K562 (cell line): ENCODE measurements at regions not wholly inside any gene's neighbourhood (a gene's known extent, or its start where the extent isn't known, plus 50 kb on each side); places are given as distances from the start of the nearest gene placed in this dataset.

ENCODE experiments used
- ATAC-seq: fragments of 200-7000 bp; cut with Tn5 transposase; 3 replicates; pipeline ENCODE4 v1.9.1; 2020; ENCODE audit warnings: moderate library complexity
- BruUV-seq: library from RNA; stranded (reverse); fragments of 400-500 nt; replicated peaks from 2 replicates; lab custom pipeline; 2021; lab: Mats Ljungman, UMichigan
- CTCF ChIA-PET: fragments of 300-600 bp; formaldehyde crosslinking; extraction: SDS; loops from one replicate; lab custom pipeline; 2021; ENCODE audit warnings: low intra/inter-chr PET ratio; lab: Yijun Ruan, JAX
- POLR2A ChIA-PET: fragments of 300-600, 350-650 bp; sonication (Branson Sonifier 250); formaldehyde crosslinking; extraction: SDS; loops from one replicate; lab custom pipeline; 2021; ENCODE audit warnings: antibody characterized with exemption, inconsistent platforms; lab: Yijun Ruan, JAX
- DNase-seq, 4 experiments: peaks; one replicate each; pipeline versions ENCODE4 v3.0.0 to v3.0.0-alpha.2; 2011 to 2018; ENCODE audit warnings: low spot score in 3 of 4, mixed read lengths in 3 of 4; ENCODE audit errors: extremely low read depth in 1 of 4
- FAIRE-seq: peaks from 2 replicates; lab custom pipeline; 2011; peaks lifted over from hg19 to GRCh38; lab: Jason Lieb, UNC
- H2AFZ ChIP-seq: 2 replicates; pipeline ENCODE4 v1.6.0; 2011; ENCODE audit warnings: low read depth, low read length, control low read depth, inconsistent platforms
- H3K27ac ChIP-seq: fragments of 200-600 bp; 3 replicates; pipeline ENCODE4 v1.8.0; 2011; ENCODE audit warnings: low read depth, mild to moderate bottlenecking, control low read depth, inconsistent platforms, low read length, moderate library complexity, mixed read lengths; ENCODE audit errors: extremely low read depth
- H3K27me3 ChIP-seq, 2 experiments: fragments of 300-600 bp in 1 of 2; 2 replicates in 1 of 2; 3 replicates in 1 of 2; pipeline versions ENCODE4 v1.6.0 to v1.8.0; 2011; ENCODE audit warnings: inconsistent platforms in 2 of 2, low read length in 2 of 2, mild to moderate bottlenecking in 1 of 2, mixed read lengths in 1 of 2, moderate library complexity in 1 of 2; ENCODE audit not compliant: control insufficient read depth in 2 of 2, insufficient read depth in 2 of 2
- H3K36me3 ChIP-seq: fragments of 300-600 bp; 3 replicates; pipeline ENCODE4 v1.8.0; 2011; ENCODE audit warnings: mild to moderate bottlenecking, low read length, inconsistent platforms; ENCODE audit not compliant: control insufficient read depth, insufficient read depth
- H3K4me1 ChIP-seq, 2 experiments: fragments of 200-600 bp in 1 of 2; replicated peaks in 1 of 2; 2 replicates in 1 of 2; 3 replicates in 1 of 2; pipeline versions ENCODE4 v1.5.1 to v1.8.0; 2011; ENCODE audit warnings: inconsistent platforms in 2 of 2, low read length in 2 of 2, mild to moderate bottlenecking in 1 of 2, mixed read lengths in 1 of 2, moderate library complexity in 1 of 2; ENCODE audit not compliant: control insufficient read depth in 2 of 2, insufficient read depth in 2 of 2
- H3K4me2 ChIP-seq: 2 replicates; pipeline ENCODE4 v1.6.1; 2011; ENCODE audit warnings: low read length, control low read depth, inconsistent platforms, mixed read lengths; ENCODE audit not compliant: insufficient read depth
- H3K4me3 ChIP-seq: fragments of 200-600 bp; sonication (generic), shearing (Covaris generic); 2 replicates; pipeline ENCODE4 v1.5.1; 2016; ENCODE audit warnings: control low read depth, inconsistent platforms
- H3K79me2 ChIP-seq: fragments of 200-600 bp; 3 replicates; pipeline ENCODE4 v1.8.0; 2011; ENCODE audit warnings: low read length, inconsistent platforms; ENCODE audit not compliant: control insufficient read depth, insufficient read depth
- H3K9ac ChIP-seq, 2 experiments: 2 replicates each; pipeline versions ENCODE4 v1.6.0 to v1.6.1; 2011; ENCODE audit warnings: low read depth in 2 of 2, low read length in 2 of 2, control low read depth in 1 of 2, inconsistent platforms in 1 of 2, mild to moderate bottlenecking in 1 of 2, mixed read lengths in 1 of 2; ENCODE audit not compliant: insufficient read depth in 1 of 2
- H3K9me1 ChIP-seq: one replicate; pipeline ENCODE4 v1.6.0; 2011; ENCODE audit warnings: inconsistent platforms, mild to moderate bottlenecking, low read length, moderate library complexity; ENCODE audit not compliant: control insufficient read depth, insufficient read depth
- H3K9me3 ChIP-seq: replicated peaks from 2 replicates; pipeline ENCODE4 v1.5.1; 2011; ENCODE audit warnings: low read depth, low read length, inconsistent platforms; ENCODE audit not compliant: control insufficient read depth, insufficient read depth
- H4K20me1 ChIP-seq: replicated peaks from 2 replicates; pipeline ENCODE4 v1.6.1; 2011; ENCODE audit warnings: low read length, inconsistent platforms, mixed read lengths; ENCODE audit not compliant: control insufficient read depth, insufficient read depth
- HNRNPUL1 ChIP-seq: fragments of 200-400 bp; formaldehyde crosslinking; IDR thresholded peaks from 2 replicates; pipeline ENCODE4 v1.6.1; 2017; ENCODE audit warnings: low read length
- ZNF263 ChIP-seq: sonication (generic); formaldehyde crosslinking; IDR thresholded peaks from 2 replicates; pipeline ENCODE4 v1.8.0; 2022; ENCODE audit warnings: mild to moderate bottlenecking, missing genetic modification reagents, borderline replicate concordance
- ZNF3 ChIP-seq: fragments of 250-450 bp; sonication (Bioruptor Pico); IDR thresholded peaks from 2 replicates; pipeline ENCODE4 v1.5.0; 2021; ENCODE audit warnings: mild to moderate bottlenecking, moderate library complexity
- in situ Hi-C: fragments of 300-500 bp; cut with MboI; formaldehyde crosslinking; loops from 4 replicates; pipeline ENCODE4 v1.15.0; 2018; ENCODE audit warnings: inconsistent platforms, mixed read lengths
- intact Hi-C: fragments of 100-400 bp; cut with micrococcal nuclease; formaldehyde crosslinking; loops from 2 replicates; pipeline ENCODE4 v1.14.2; 2022
- TF ChIP-seq, protein P1 (sequence below): fragments of 250-450 bp; sonication (Bioruptor Pico); IDR thresholded peaks from 2 replicates; pipeline ENCODE4 v1.4.0; 2020

DNA sequence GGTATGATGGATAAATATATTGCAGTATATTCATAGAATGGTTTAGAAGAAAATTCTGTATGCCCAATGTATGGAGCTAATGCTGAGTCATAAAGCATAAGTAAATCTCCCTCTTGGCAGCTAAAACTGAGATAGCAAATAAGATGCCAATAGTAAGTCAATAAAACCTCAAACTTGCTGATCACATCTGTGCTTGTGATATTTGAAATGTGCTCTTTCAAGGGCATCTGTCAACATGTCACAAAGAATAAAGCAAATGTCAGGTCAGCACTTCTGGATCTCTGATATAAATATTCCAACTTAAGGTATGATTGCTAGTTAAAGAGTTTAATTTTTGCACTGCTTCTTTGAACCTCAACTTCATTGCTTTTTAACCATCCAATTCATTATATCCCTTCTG is 262.3 kb upstream of the EMCN start:
- DNase-seq (no peak), FAIRE-seq (no peak)
- POLR2A ChIA-PET, result no interaction called here
- Histone ChIP-seq H3K9me3 (peaks cover 4% of the 10 kb centered on the region; the same call in 1 of the 2 replicates), H2AFZ (no peak overlapping the region), H3K36me3 (no peaks in the 10 kb centered on the region), H3K4me1 (no peaks in the 10 kb centered on the region), H3K9ac (no peak overlapping the region), H3K4me2 (no peak overlapping the region), H3K9me1 (no peaks in the 10 kb centered on the region)
- no TSS peak for BruUV-seq
- in situ Hi-C loops, result no loop called here
- intact Hi-C loops, result no loop called here
- TF ChIP-seq ZNF3 (CRISPR knock-in tag), result no peak
- TF ChIP-seq HNRNPUL1, result no peak
- TF ChIP-seq, protein P1, sequence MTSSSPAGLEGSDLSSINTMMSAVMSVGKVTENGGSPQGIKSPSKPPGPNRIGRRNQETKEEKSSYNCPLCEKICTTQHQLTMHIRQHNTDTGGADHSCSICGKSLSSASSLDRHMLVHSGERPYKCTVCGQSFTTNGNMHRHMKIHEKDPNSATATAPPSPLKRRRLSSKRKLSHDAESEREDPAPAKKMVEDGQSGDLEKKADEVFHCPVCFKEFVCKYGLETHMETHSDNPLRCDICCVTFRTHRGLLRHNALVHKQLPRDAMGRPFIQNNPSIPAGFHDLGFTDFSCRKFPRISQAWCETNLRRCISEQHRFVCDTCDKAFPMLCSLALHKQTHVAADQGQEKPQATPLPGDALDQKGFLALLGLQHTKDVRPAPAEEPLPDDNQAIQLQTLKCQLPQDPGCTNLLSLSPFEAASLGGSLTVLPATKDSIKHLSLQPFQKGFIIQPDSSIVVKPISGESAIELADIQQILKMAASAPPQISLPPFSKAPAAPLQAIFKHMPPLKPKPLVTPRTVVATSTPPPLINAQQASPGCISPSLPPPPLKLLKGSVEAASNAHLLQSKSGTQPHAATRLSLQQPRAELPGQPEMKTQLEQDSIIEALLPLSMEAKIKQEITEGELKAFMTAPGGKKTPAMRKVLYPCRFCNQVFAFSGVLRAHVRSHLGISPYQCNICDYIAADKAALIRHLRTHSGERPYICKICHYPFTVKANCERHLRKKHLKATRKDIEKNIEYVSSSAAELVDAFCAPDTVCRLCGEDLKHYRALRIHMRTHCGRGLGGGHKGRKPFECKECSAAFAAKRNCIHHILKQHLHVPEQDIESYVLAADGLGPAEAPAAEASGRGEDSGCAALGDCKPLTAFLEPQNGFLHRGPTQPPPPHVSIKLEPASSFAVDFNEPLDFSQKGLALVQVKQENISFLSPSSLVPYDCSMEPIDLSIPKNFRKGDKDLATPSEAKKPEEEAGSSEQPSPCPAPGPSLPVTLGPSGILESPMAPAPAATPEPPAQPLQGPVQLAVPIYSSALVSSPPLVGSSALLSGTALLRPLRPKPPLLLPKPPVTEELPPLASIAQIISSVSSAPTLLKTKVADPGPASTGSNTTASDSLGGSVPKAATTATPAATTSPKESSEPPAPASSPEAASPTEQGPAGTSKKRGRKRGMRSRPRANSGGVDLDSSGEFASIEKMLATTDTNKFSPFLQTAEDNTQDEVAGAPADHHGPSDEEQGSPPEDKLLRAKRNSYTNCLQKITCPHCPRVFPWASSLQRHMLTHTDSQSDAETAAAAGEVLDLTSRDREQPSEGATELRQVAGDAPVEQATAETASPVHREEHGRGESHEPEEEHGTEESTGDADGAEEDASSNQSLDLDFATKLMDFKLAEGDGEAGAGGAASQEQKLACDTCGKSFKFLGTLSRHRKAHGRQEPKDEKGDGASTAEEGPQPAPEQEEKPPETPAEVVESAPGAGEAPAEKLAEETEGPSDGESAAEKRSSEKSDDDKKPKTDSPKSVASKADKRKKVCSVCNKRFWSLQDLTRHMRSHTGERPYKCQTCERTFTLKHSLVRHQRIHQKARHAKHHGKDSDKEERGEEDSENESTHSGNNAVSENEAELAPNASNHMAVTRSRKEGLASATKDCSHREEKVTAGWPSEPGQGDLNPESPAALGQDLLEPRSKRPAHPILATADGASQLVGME, result no peak
- TF ChIP-seq ZNF263 (CRISPR knock-in tag), result no peak
- TF ChIP-seq, all 486 proteins: peak for 0
- Histone ChIP-seq H3K4me3 (no peak overlapping the region), H4K20me1 (no peaks in the 10 kb centered on the region), H3K79me2 (no peaks in the 10 kb centered on the region), H3K27me3 (no peaks in the 10 kb centered on the region), H3K27ac (no peak overlapping the region)
- no peak for ATAC-seq
- CTCF ChIA-PET, result no interaction called here
